ENCODE measurements at regions not wholly inside any gene's neighbourhood (a gene's known extent, or its start where the extent isn't known, plus 50 kb on each side); places are given as distances from the start of the nearest gene placed in this dataset.

GRCh38 chr2:164073101-164074074 is 337.6 kb upstream of the FIGN start:
- no peak overlapping the region for H3K9ac ChIP-seq (ENCODE audit: low read depth, low read length)
- H3K14ac ChIP-seq (replicated peaks; ENCODE audit: low read depth, low read length), result no peak overlapping the region
- H3K4ac ChIP-seq (ENCODE audit: low read depth, low read length), result no peak overlapping the region
- no peak overlapping the region for H2BK120ac ChIP-seq (ENCODE audit: low read depth, low read length)
- TF ChIP-seq ELK1 (IDR thresholded peaks at IDR 0.05; ENCODE audit: borderline replicate concordance, low read depth, low read length) (no peak), MXI1 (IDR thresholded peaks at IDR 0.05; ENCODE audit: borderline replicate concordance, low read depth, low read length) (no peak), BHLHE40 (IDR thresholded peaks at IDR 0.05; ENCODE audit: low read depth, low read length) (no peak), CHD1 (IDR thresholded peaks at IDR 0.05; ENCODE audit: low read depth, low read length) (no peak), CTCF (conservative IDR thresholded peaks at IDR 0.05; ENCODE audit: low read depth, low read length) (no peak), SMC3 (IDR thresholded peaks at IDR 0.05; ENCODE audit: low read depth, low read length) (no peak), MAZ (IDR thresholded peaks at IDR 0.05; ENCODE audit: borderline replicate concordance, low read depth, low read length) (no peak), CEBPB (IDR thresholded peaks at IDR 0.05; ENCODE audit: low read depth, low read length) (no peak), RAD21 (IDR thresholded peaks at IDR 0.05; ENCODE audit: low read length) (no peak), RFX5 (IDR thresholded peaks at IDR 0.05; ENCODE audit: low read depth, low read length) (no peak), NFE2L2 (IDR thresholded peaks at IDR 0.05; ENCODE audit: low read depth, low read length) (no peak)
- TF ChIP-seq, protein P1, sequence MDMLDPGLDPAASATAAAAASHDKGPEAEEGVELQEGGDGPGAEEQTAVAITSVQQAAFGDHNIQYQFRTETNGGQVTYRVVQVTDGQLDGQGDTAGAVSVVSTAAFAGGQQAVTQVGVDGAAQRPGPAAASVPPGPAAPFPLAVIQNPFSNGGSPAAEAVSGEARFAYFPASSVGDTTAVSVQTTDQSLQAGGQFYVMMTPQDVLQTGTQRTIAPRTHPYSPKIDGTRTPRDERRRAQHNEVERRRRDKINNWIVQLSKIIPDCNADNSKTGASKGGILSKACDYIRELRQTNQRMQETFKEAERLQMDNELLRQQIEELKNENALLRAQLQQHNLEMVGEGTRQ (IDR thresholded peaks at IDR 0.05; ENCODE audit: low read depth, low read length), result no peak
- H3K23ac ChIP-seq (ENCODE audit: low read depth, low read length), result no peak overlapping the region
- no peaks in the 10 kb centered on the region for H3K79me1 ChIP-seq (ENCODE audit: low read depth in 1 of 2, low read length in 2 of 2)
- H2AK9ac ChIP-seq (replicated peaks; ENCODE audit: low read depth, low read length, poor library complexity), result no peak overlapping the region
- no peak overlapping the region for H3K4me3 ChIP-seq (ENCODE audit: insufficient read depth, low read depth, low read length)
- H3K9me3 ChIP-seq (ENCODE audit: control insufficient read depth, insufficient read depth, low read length), result no peaks in the 10 kb centered on the region
- no peak overlapping the region for H2AK5ac ChIP-seq (ENCODE audit: low read depth, low read length)
- H4K91ac ChIP-seq (ENCODE audit: insufficient read depth, low read depth, low read length), result no peak overlapping the region
- H2BK15ac ChIP-seq (ENCODE audit: low read depth, low read length), result no peak overlapping the region
- no peaks in the 10 kb centered on the region for H3K36me3 ChIP-seq (ENCODE audit: control insufficient read depth, insufficient read depth, low read length)
- no peak overlapping the region for H4K8ac ChIP-seq (ENCODE audit: low read depth in 2 of 2, low read length in 2 of 2)
- no peak overlapping the region for H3K4me2 ChIP-seq (ENCODE audit: low read depth, low read length)
- 36% methylated on average over 2 of the region's 12 CpGs; no CpG with 5 or more reads in 1 of the 2 experiments for WGBS, 2 experiments (ENCODE audit: extremely low coverage in 2 of 2, insufficient read length in 1 of 2)
- no peak for DNase-seq
- intact Hi-C loops (cut with micrococcal nuclease), result no loop called here
- H2BK20ac ChIP-seq (ENCODE audit: low read depth, low read length), result no peak overlapping the region
- no TSS peak for BruUV-seq (replicated peaks)
- no peak overlapping the region for H2AFZ ChIP-seq (replicated peaks; ENCODE audit: low read length, poor library complexity)
- no peak overlapping the region for H3K56ac ChIP-seq (ENCODE audit: extremely low read depth, insufficient read depth, low read length)
- no peak overlapping the region for H2BK5ac ChIP-seq (ENCODE audit: low read depth, low read length, poor library complexity, severe bottlenecking)
- no peaks in the 10 kb centered on the region for H3K27me3 ChIP-seq (ENCODE audit: control insufficient read depth, insufficient read depth, low read length)
- H4K5ac ChIP-seq (ENCODE audit: low read depth, low read length), result no peak overlapping the region
- no peak for ATAC-seq (ENCODE audit: low read depth)
- dilution Hi-C loops (cut with HindIII; ENCODE audit: low sequenced_read_pairs, unreplicated experiment), result no loop called here
- in situ Hi-C loops (cut with MboI; ENCODE audit: low sequenced_read_pairs), result no loop called here
- ChIA-PET CTCF (no interaction called here), POLR2A (ENCODE audit: unreplicated experiment) (no interaction called here)
- H4K20me1 ChIP-seq (ENCODE audit: insufficient read depth, low read length), result no peaks in the 10 kb centered on the region
- no peak overlapping the region for H3K27ac ChIP-seq (ENCODE audit: insufficient read depth, low read length)
- no peaks in the 10 kb centered on the region for H3K9me1 ChIP-seq (ENCODE audit: insufficient read depth, low read length)
- H3K18ac ChIP-seq (ENCODE audit: low read depth, low read length), result no peak overlapping the region
- H3K4me1 ChIP-seq (ENCODE audit: control insufficient read depth, insufficient read depth, low read length), result no peaks in the 10 kb centered on the region

All from IMR-90 (cell line).